ENCODE measurements at regions not wholly inside any gene's neighbourhood (a gene's known extent, or its start where the extent isn't known, plus 50 kb on each side); places are given as distances from the start of the nearest gene placed in this dataset.

GRCh38 chr1:80909172-80909784 is 891.5 kb upstream of the ADGRL2 start:
- ChIA-PET CTCF (no interaction called here), POLR2A (no interaction called here)

GRCh38 chr1:80896781-80897356 is 903.9 kb upstream of the ADGRL2 start:
- POLR2A ChIA-PET = no interaction called here

DNA sequence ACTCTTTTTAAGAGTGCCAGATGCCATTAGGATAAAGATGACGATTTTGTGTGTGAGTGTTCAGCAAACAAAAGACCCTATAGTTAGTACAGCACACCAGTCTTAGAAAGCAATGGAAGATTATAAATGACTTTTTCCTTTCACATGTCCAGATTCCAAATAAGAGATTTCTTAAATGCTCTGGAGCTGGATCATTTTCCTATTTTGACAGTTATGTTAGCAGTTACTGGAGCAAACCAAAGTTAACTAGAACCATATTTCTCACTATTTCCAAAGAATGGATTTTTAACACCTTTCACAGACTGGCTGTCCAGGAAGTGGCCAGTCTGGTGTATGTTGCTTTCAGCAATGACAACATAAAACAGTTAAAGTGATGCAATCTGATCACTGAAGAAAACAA is 905.8 kb upstream of the ADGRL2 start:
- POLR2A ChIA-PET = no interaction called here
- CTCF ChIA-PET = no interaction called here

More at GRCh38 chr1:80896781-80897356, 903.9 kb upstream of the ADGRL2 start:
- CTCF ChIA-PET = no interaction called here

DNA sequence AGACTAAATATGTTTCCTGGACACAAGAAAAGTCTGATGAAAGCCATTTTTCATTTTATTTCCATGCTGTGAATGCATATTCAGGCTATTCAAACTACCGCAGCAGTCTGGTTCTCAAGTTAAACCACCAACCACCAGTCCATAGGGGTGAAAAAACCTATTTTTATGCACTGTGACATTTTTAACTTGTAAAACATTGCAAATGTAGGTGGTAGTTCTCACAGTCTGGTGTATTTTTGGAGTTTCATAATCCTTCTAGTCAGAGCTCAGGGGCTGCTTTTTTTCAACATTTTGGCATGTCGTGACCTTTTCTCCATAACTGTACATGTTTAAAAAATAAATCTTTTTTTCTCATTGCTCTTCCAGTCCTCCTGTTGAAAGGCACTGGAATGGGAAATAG is 907.6 kb upstream of the ADGRL2 start:
- ChIA-PET CTCF (no interaction called here), POLR2A (no interaction called here)

DNA sequence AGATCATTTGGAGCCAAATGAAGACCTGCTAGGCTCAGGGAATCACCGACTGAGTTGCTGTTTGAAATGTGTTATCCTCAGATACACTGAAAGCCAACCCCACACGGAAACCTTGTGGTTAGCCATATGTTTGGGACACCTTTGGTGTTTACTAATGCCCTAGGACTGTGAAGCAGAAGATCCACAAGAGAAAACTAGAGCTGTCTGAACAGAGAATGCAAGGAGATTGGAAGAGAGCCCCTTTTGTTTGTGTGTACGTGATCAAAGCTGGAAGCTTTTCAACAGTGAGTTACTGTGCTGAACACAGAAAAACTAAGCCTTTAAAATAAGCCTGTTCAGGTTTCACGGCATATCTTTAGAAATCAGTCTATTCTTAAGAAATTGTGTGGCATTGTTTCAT is 908.2 kb upstream of the ADGRL2 start:
- ChIA-PET POLR2A (no interaction called here), CTCF (no interaction called here)

DNA sequence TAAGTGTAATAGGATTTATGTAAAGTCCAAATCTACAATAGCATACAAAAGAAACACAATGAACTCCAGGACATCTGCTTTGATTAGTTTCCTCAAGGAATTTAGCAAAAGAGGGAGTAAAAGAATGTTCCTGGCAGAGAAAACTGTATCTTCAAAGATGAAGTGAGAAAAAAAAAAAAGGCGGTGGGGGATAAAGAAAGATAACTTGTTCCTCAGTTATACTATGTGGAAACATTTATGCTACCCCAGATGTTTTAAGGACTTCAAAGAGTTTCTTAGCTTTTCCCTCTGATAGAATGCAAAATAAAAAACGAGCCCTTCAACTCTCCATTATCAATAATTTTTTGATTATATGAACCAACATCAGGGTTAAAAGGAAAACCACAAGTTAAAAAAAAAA is 908.9 kb upstream of the ADGRL2 start:
- ChIA-PET POLR2A (no interaction called here), CTCF (no interaction called here)

GRCh38 chr1:80882553-80882952 is 918.2 kb upstream of the ADGRL2 start:
- ChIA-PET POLR2A (no interaction called here), CTCF (no interaction called here)

GRCh38 chr1:80878343-80878742 is 922.4 kb upstream of the ADGRL2 start:
- ChIA-PET CTCF (no interaction called here), POLR2A (no interaction called here)

- CTCF ChIA-PET = no interaction called here
Measured at GRCh38 chr1:80876035-80876434, 924.7 kb upstream of the ADGRL2 start.

GRCh38 chr1:80869299-80869698 is 931.4 kb upstream of the ADGRL2 start:
- POLR2A ChIA-PET = no interaction called here
- CTCF ChIA-PET = no interaction called here

More at GRCh38 chr1:80876035-80876434, 924.7 kb upstream of the ADGRL2 start:
- POLR2A ChIA-PET = no interaction called here

DNA sequence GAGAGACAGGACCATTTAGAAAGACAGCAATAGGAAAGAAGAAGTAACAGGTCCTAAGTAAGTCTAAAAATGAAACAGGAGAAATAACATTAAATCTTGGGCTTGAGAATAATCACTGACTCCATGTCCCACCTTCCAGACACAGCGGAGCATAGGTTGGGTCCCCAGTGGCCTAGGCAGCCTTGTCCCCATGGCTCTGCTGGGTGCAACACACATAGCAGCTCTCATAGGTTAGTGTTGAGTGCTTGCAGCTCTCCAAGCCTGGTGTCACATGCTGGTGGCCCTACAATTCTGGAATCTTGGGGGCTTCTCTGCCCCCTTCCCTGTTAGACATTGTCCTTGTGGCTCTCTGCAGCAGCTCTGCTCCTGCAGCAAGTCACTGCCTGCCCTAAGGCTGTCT is 952.8 kb upstream of the ADGRL2 start:
- ChIA-PET POLR2A (interaction anchor here (0.6 kb wide), 1 partner anchor 11 kb away, joined by 7 read pairs; no protein-coding TSS in a partner anchor), CTCF (no interaction called here)

GRCh38 chr1:80846966-80847365 is 953.8 kb upstream of the ADGRL2 start:
- ChIA-PET CTCF (no interaction called here), POLR2A (no interaction called here)

GRCh38 chr1:80842796-80843195 is 957.9 kb upstream of the ADGRL2 start:
- CTCF ChIA-PET = no interaction called here
- POLR2A ChIA-PET = no interaction called here

DNA sequence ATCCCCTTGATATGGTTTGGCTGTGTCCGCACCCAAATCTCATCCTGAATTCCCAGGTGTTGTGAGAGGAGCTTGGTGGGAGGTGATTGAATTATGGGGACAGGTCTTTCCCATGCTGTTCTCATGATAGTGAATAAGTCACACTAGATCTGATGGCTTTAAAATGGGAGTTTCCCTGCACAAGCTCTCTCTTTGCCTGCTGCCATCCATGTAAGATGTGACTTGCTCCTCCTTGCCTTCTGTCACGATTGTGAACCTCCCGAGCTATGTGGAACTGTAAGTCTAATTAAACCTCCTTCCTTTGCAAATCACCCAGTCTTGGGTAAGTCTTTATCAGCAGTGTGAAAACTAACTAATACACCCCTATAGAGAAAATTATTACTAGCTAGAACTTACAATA is 959.5 kb upstream of the ADGRL2 start:
- CTCF ChIA-PET = no interaction called here

DNA sequence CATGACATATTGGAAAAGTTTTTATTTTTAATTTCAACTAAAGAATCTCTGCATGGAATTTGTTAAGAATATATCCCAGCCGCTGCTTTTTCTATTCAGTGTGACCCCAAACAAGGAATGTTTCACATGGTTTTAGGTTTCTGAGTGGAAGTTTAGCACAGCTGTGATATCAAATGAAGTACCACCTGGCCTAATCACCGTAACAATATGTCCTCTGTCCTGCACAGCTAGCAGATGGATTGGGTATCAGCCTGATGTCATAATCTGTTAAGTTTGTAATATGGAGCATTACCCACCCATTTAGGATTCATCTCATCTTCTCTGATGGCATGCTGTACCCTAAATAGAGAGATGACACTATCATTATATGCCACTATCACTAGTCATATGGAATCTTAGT is 963.7 kb upstream of the ADGRL2 start:
- CTCF ChIA-PET = no interaction called here
- POLR2A ChIA-PET = no interaction called here

More for the DNA sequence above, 959.5 kb upstream of the ADGRL2 start:
- POLR2A ChIA-PET = no interaction called here

- CTCF ChIA-PET = no interaction called here
- POLR2A ChIA-PET = no interaction called here
Measured at GRCh38 chr1:80836505-80836904, 964.2 kb upstream of the ADGRL2 start.

DNA sequence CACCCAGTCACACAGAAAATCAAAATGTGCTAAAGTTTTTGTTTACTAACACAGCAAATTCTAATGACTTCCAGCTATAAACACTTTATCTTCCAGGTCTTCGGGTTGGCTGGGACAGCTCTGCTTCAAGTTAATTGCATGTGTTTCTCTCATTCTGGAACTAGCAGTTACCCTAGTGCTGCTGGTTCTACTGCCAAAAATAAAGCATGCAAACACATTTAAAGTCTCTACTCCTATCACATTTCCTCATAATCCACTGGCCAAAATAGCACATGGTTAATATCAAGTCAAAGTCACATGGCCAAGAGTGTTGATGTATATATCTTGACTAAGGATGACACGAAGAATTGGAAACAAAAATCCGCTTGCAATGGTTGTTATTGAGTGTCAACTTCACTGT is 973.1 kb upstream of the ADGRL2 start:
- ChIA-PET CTCF (no interaction called here), POLR2A (no interaction called here)

- POLR2A ChIA-PET = no interaction called here
- CTCF ChIA-PET = no interaction called here
Measured at GRCh38 chr1:80825067-80825466, 975.7 kb upstream of the ADGRL2 start.

DNA sequence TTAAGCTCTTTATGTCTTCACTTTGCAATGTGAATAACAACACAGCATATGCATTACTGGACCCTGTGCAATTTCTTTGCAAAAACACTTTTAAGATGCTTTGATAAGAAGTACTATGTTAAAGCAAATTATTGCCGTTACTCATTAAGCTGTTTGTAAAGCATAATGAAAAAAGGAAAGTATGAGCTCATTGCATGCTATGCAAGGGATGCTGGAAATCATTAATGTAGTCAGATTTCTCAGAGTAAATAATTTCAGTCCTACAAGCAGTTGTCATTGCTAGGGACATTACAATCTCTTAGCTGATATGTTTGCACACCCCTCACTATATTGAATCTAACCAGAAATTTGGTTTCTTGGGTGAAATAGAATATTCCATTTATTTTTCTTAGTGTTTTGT is 982.5 kb upstream of the ADGRL2 start:
- ChIA-PET CTCF (no interaction called here), POLR2A (no interaction called here)

DNA sequence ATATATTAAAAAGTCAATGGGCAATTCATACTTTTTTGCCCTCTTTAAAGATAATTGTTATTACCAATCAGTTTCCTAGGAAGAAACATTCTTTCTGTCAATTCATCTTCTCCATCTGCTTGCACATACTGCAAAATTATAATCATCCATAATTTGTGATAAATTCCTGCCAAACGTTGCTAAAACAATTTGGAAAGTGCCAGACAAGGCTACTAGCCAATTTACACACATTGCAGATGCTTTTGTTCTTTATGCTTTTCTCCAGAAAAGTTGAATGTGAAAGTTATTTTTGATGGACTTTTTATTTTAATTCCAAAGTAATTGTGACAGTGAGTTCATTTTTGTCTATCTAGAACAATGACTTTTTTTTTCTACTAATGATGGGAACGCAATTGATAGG is 992.8 kb upstream of the ADGRL2 start:
- CTCF ChIA-PET = no interaction called here
- POLR2A ChIA-PET = no interaction called here

DNA sequence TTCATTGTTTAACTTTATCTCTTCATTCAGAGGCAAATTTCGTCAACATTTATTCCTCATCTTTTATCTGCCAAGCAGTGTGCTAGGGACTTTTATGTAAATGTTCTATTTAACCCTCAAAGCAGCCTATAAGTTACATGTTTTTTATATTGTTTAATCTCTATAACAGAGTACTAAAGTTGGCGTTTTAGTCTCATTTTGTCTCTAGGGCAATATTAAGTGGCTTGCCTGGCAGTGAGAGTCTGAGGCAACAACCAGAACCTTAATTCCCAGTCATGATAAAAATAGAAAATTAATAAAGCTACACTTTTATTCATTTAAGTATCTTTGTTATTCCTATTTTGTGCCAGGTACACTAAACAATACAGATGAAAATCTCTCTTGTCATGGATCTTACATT is 994.3 kb upstream of the ADGRL2 start:
- ChIA-PET CTCF (no interaction called here), POLR2A (no interaction called here)

DNA sequence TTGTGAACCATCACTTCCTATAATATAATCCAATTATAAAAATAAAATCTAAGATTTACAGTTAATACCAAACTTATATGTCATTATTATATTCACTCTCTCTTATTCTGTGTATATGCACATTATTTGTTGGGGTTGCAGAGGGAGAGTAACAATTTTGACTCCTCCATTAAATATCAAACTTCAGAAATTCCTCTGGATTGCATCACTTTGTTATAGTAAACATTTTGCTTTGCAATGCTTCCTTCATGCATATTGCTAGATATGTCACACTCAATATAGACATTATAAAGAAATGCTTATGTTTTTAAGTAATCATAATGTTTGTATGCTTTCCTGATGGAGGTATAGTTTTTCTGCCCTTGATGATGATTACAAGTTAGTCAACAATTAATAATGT is 999.0 kb upstream of the ADGRL2 start:
- POLR2A ChIA-PET = no interaction called here
- CTCF ChIA-PET = no interaction called here

- CTCF ChIA-PET = no interaction called here
Measured at GRCh38 chr1:80799457-80799856, 1001.3 kb upstream of the ADGRL2 start.

More at GRCh38 chr1:80799457-80799856, 1001.3 kb upstream of the ADGRL2 start:
- POLR2A ChIA-PET = no interaction called here
